NCI-H1092 treated with DMSO at 0.1 percent for 48 hours (cell line): ENCODE measurements at regions not wholly inside any gene's neighbourhood (a gene's known extent, or its start where the extent isn't known, plus 50 kb on each side); places are given as distances from the start of the nearest gene placed in this dataset.

Source experiments
- DNase-seq: peaks from one replicate; lab custom pipeline; 2025; lab: John Stamatoyannopoulos, UW

GRCh38 chr2:217623281-217623912 is 379.4 kb downstream of the TNS1 start:
- no peak for DNase-seq

- DNase-seq = peak; percentile 54
These were observed 380.4 kb downstream of the TNS1 start for GRCh38 chr2:217622205-217623060.

GRCh38 chr2:217621391-217621801 is 381.4 kb downstream of the TNS1 start:
- DNase-seq = no peak

GRCh38 chr2:217618744-217619143 is 384.1 kb downstream of the TNS1 start:
- DNase-seq = no peak

- no peak for DNase-seq
These were observed 385.2 kb downstream of the TNS1 start for GRCh38 chr2:217617616-217618022.

- no peak for DNase-seq
These were observed 385.9 kb downstream of the TNS1 start for GRCh38 chr2:217616936-217617335.

- no peak for DNase-seq
These were observed 387.6 kb downstream of the TNS1 start for GRCh38 chr2:217615171-217615570.

- no peak for DNase-seq
These were observed 388.3 kb downstream of the TNS1 start for GRCh38 chr2:217614498-217614897.

- DNase-seq = no peak
These were observed 388.7 kb downstream of the TNS1 start for GRCh38 chr2:217614096-217614495.

GRCh38 chr2:217612920-217613319 is 389.9 kb downstream of the TNS1 start:
- DNase-seq = no peak

GRCh38 chr2:217612211-217612610 is 390.6 kb downstream of the TNS1 start:
- no peak for DNase-seq

- no peak for DNase-seq
These were observed 391.1 kb downstream of the TNS1 start for GRCh38 chr2:217611626-217612127.

GRCh38 chr2:217611056-217611455 is 391.7 kb downstream of the TNS1 start:
- DNase-seq = peak; percentile 2

GRCh38 chr2:217610401-217610814 is 392.4 kb downstream of the TNS1 start:
- DNase-seq = peak; percentile 41

GRCh38 chr2:217609952-217610351 is 392.8 kb downstream of the TNS1 start:
- DNase-seq = peak; percentile 38

GRCh38 chr2:217606296-217606695 is 396.5 kb downstream of the TNS1 start:
- DNase-seq = no peak

GRCh38 chr2:217604527-217605194 is 398.1 kb downstream of the TNS1 start:
- no peak for DNase-seq

GRCh38 chr2:217601601-217602000 is 401.2 kb downstream of the TNS1 start:
- no peak for DNase-seq

GRCh38 chr2:217599906-217600305 is 402.9 kb downstream of the TNS1 start:
- no peak for DNase-seq

GRCh38 chr2:217597681-217598080 is 405.1 kb downstream of the TNS1 start:
- no peak for DNase-seq

- no peak for DNase-seq
These were observed 405.6 kb downstream of the TNS1 start for GRCh38 chr2:217597145-217597544.

- no peak for DNase-seq
These were observed 409.1 kb downstream of the TNS1 start for GRCh38 chr2:217593732-217594131.

- no peak for DNase-seq
These were observed 414.5 kb downstream of the TNS1 start for GRCh38 chr2:217588266-217588665.
